ENCODE measurements at regions not wholly inside any gene's neighbourhood (a gene's known extent, or its start where the extent isn't known, plus 50 kb on each side); places are given as distances from the start of the nearest gene placed in this dataset.

DNA sequence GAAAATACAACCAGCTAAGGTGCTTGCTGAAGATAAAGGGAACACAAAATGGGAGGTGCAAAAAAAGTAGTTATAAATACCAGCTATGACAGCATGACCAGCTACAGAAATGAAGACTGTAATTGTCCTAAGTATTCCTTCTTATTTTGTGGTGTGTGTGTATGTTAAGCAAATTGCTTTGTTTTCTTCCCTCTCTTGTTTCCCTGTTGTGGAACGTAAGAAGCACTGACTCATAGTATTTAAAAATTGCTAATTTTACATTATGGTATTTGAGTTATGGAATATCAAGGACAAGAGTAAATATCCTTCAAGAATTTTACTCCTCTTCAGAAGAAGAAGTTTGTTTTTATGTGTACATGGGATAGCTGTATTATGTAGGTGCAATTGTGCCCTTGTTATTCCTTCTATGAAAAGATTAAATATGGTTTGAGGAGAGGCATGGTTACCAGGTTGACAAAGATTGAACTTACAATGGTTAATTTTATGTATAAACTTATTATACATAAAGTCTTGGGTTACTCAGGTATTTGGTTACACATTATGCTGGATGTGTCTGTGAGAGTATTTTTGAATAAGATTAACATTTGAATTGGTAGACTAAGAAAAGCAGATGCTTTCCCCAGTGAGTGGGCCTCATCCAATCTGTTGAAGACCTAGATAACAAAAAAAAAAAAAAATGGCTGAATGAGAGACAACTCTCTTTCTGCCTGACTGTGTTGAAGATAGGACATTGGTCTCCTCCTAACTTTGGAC, 1132.1 kb upstream of the ALCAM start:
- TF ChIP-seq, protein P1, sequence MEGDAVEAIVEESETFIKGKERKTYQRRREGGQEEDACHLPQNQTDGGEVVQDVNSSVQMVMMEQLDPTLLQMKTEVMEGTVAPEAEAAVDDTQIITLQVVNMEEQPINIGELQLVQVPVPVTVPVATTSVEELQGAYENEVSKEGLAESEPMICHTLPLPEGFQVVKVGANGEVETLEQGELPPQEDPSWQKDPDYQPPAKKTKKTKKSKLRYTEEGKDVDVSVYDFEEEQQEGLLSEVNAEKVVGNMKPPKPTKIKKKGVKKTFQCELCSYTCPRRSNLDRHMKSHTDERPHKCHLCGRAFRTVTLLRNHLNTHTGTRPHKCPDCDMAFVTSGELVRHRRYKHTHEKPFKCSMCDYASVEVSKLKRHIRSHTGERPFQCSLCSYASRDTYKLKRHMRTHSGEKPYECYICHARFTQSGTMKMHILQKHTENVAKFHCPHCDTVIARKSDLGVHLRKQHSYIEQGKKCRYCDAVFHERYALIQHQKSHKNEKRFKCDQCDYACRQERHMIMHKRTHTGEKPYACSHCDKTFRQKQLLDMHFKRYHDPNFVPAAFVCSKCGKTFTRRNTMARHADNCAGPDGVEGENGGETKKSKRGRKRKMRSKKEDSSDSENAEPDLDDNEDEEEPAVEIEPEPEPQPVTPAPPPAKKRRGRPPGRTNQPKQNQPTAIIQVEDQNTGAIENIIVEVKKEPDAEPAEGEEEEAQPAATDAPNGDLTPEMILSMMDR (IDR thresholded peaks at IDR 0.05): no peak
- no peak for TF ChIP-seq POLR2AphosphoS5 (IDR thresholded peaks at IDR 0.05; ENCODE audit: insufficient read depth in 1 of 2, low read depth in 1 of 2)
